OCI-LY3 (cell line): ENCODE measurements at regions not wholly inside any gene's neighbourhood (a gene's known extent, or its start where the extent isn't known, plus 50 kb on each side); places are given as distances from the start of the nearest gene placed in this dataset.

ENCODE experiments used
- H2AFZ ChIP-seq: fragments of 200-600, 300-600 bp; shearing (Covaris generic); 2 replicates; pipeline ENCODE4 v1.6.0; 2014; ENCODE audit warnings: antibody characterized with exemption, low read depth, low read length
- H3K27ac ChIP-seq: fragments of 200-600, 300-600 bp; sonication (generic); 2 replicates; pipeline ENCODE4 v1.5.1; 2014; ENCODE audit warnings: mild to moderate bottlenecking, low read length, moderate library complexity, mixed read lengths
- H3K27me3 ChIP-seq: fragments of 200-600, 300-600 bp; sonication (generic); 2 replicates; pipeline ENCODE4 v1.6.1; 2014; ENCODE audit warnings: low read depth, low read length, mixed read lengths
- H3K36me3 ChIP-seq: fragments of 200-600, 300-600 bp; sonication (generic); replicated peaks from 2 replicates; pipeline ENCODE3; 2014; ENCODE audit warnings: low read depth, low read length, mixed read lengths
- H3K4me1 ChIP-seq: fragments of 300-600, 200-600 bp; sonication (generic); 2 replicates; pipeline ENCODE4 v1.6.1; 2014; ENCODE audit warnings: low read length, mixed read lengths
- H3K4me2 ChIP-seq: fragments of 200-600, 300-600 bp; sonication (generic); 2 replicates; pipeline ENCODE4 v1.6.1; 2014; ENCODE audit warnings: low read length, mixed read lengths
- H3K4me3 ChIP-seq: fragments of 300-600, 200-600 bp; sonication (generic); 2 replicates; pipeline ENCODE4 v1.5.1; 2014; ENCODE audit warnings: antibody characterized with exemption, mild to moderate bottlenecking, low read length, moderate library complexity
- H3K79me2 ChIP-seq: fragments of 300-600, 200-600 bp; shearing (Covaris generic); 2 replicates; pipeline ENCODE4 v1.6.1; 2014; ENCODE audit warnings: mild to moderate bottlenecking, low read length, mixed read lengths
- H3K9ac ChIP-seq: fragments of 300-600, 200-600 bp; shearing (Covaris generic); 2 replicates; pipeline ENCODE4 v1.6.0; 2014; ENCODE audit warnings: mild to moderate bottlenecking, low read length, moderate library complexity
- H3K9me3 ChIP-seq: fragments of 200-600, 300-600 bp; shearing (Covaris generic); 2 replicates; pipeline ENCODE4 v1.6.1; 2014; ENCODE audit warnings: low read length, mixed read lengths; ENCODE audit not compliant: insufficient read depth
- H4K20me1 ChIP-seq: fragments of 200-600, 300-600 bp; sonication (generic); 2 replicates; pipeline ENCODE4 v1.6.1; 2016; ENCODE audit warnings: low read length, mixed read lengths; ENCODE audit not compliant: insufficient read depth
- EZH2phosphoT487 ChIP-seq: fragments of 200-600 bp; shearing (Covaris generic); IDR thresholded peaks from 2 replicates; pipeline ENCODE4 v1.6.1; 2018; ENCODE audit warnings: antibody characterized with exemption, mixed run types, low read depth
- TF ChIP-seq, protein P1 (sequence below): fragments of 200-600, 300-600 bp; sonication (generic); IDR thresholded peaks from 2 replicates; pipeline ENCODE4 v1.5.1; 2014; ENCODE audit warnings: antibody characterized with exemption, low read length, low read depth

DNA sequence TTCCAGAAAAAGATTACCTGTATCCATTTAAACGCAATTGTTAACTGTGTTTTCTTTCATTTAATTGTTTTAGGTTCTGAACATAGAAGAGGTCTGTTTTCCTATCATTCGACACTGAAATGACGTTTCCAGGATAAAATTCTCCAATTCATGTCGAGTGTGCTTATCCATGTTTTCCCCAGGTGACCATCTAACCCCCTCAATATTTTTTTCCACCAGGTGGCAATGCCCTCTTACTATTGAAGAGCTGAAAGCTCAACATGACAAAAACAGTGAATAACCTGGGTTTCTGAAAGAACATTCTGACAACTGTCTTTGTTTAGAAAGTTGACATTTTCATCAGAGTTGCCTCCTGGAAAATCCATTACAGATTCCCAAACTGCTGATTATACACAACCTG is 948.7 kb downstream of the KCNJ2 start:
- no peak overlapping the region for H3K27ac ChIP-seq
- H3K27me3 ChIP-seq: peaks cover 14% of the 10 kb centered on the region
- TF ChIP-seq, protein P1, sequence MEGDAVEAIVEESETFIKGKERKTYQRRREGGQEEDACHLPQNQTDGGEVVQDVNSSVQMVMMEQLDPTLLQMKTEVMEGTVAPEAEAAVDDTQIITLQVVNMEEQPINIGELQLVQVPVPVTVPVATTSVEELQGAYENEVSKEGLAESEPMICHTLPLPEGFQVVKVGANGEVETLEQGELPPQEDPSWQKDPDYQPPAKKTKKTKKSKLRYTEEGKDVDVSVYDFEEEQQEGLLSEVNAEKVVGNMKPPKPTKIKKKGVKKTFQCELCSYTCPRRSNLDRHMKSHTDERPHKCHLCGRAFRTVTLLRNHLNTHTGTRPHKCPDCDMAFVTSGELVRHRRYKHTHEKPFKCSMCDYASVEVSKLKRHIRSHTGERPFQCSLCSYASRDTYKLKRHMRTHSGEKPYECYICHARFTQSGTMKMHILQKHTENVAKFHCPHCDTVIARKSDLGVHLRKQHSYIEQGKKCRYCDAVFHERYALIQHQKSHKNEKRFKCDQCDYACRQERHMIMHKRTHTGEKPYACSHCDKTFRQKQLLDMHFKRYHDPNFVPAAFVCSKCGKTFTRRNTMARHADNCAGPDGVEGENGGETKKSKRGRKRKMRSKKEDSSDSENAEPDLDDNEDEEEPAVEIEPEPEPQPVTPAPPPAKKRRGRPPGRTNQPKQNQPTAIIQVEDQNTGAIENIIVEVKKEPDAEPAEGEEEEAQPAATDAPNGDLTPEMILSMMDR: peak; percentile 36
- TF ChIP-seq EZH2phosphoT487: no peak
- H4K20me1 ChIP-seq: no peaks in the 10 kb centered on the region
- no peaks in the 10 kb centered on the region for H3K9me3 ChIP-seq
- H2AFZ ChIP-seq: no peak overlapping the region
- no peaks in the 10 kb centered on the region for H3K79me2 ChIP-seq
- H3K4me1 ChIP-seq: no peaks in the 10 kb centered on the region
- H3K4me3 ChIP-seq: no peak overlapping the region
- H3K36me3 ChIP-seq: no peaks in the 10 kb centered on the region
- H3K4me2 ChIP-seq: no peak overlapping the region
- no peak overlapping the region for H3K9ac ChIP-seq

DNA sequence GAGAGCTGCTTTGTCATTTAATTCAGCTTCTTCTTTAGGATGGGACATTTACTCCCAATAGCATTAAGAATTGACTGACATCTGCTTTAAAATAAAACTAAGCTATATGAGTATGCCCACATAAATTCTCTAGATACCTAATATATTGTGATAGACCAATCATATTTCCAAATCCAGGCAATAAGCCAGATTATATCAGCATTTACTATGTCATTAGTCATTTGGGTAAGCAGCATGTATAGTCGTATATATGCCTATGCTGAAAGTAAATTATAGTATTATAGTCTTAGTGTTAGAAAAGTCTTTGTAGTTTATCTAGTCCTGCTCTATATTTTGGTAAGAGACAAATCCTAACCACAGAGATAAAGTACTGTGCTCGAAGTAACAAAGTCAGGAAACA is 958.1 kb downstream of the KCNJ2 start:
- no peaks in the 10 kb centered on the region for H4K20me1 ChIP-seq
- H3K4me1 ChIP-seq: no peaks in the 10 kb centered on the region
- H3K27me3 ChIP-seq: no peaks in the 10 kb centered on the region
- H3K27ac ChIP-seq: no peak overlapping the region
- no peak overlapping the region for H2AFZ ChIP-seq
- TF ChIP-seq, protein P1: no peak
- no peak for TF ChIP-seq EZH2phosphoT487
- no peaks in the 10 kb centered on the region for H3K36me3 ChIP-seq
- no peaks in the 10 kb centered on the region for H3K79me2 ChIP-seq
- no peak overlapping the region for H3K4me2 ChIP-seq
- H3K9ac ChIP-seq: no peak overlapping the region
- no peaks in the 10 kb centered on the region for H3K9me3 ChIP-seq
- no peak overlapping the region for H3K4me3 ChIP-seq

DNA sequence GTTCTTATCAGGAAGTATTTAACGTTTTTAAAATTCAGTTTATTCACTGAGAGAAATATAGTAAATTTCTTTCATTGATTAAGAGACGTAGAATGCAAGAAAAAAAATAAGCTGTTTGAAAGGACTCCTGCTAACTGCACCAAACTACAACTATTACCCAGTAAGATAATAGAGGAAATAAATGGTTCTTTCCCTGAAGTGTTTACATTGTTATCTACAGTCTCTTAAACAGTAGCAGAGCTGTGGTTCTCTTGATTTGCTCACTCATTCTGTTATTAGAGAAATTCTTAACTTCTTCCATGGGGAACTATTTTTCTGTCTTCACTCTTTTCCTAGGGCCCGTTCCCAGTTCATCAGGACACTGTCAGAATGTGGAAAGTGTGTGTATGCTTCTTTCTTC is 973.0 kb downstream of the KCNJ2 start:
- no peaks in the 10 kb centered on the region for H3K36me3 ChIP-seq
- no peak overlapping the region for H3K27ac ChIP-seq
- H3K27me3 ChIP-seq: no peaks in the 10 kb centered on the region
- no peak overlapping the region for H3K4me2 ChIP-seq
- TF ChIP-seq, protein P1: no peak
- TF ChIP-seq EZH2phosphoT487: no peak
- no peak overlapping the region for H2AFZ ChIP-seq
- H4K20me1 ChIP-seq: no peaks in the 10 kb centered on the region
- no peaks in the 10 kb centered on the region for H3K4me1 ChIP-seq
- no peaks in the 10 kb centered on the region for H3K79me2 ChIP-seq
- no peak overlapping the region for H3K4me3 ChIP-seq
- no peaks in the 10 kb centered on the region for H3K9me3 ChIP-seq
- H3K9ac ChIP-seq: no peak overlapping the region

DNA sequence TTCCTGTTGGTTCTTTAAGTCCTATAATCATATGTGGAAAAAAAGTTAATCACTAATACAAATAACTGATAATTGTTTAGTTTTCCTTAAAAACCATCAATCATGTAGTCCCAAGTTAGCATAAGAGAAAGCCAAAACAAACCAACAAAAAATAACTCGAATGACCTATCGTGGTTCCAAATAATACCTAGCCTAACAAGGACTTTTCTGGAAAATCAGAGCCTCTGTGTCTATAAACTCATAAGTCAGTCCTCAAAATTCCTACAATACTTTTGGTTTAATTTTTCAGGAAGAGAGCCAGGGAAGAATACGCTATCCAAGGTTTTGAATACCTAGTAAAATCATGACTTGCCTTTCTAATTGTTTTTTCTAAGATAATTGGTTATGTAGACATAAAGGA is 975.3 kb upstream of the SOX9 start:
- Histone ChIP-seq H3K27ac (no peak overlapping the region), H3K4me2 (no peak overlapping the region), H3K4me3 (no peak overlapping the region), H3K79me2 (no peaks in the 10 kb centered on the region), H3K9ac (no peak overlapping the region), H4K20me1 (no peaks in the 10 kb centered on the region), H3K4me1 (no peaks in the 10 kb centered on the region), H3K36me3 (no peaks in the 10 kb centered on the region), H2AFZ (no peak overlapping the region), H3K27me3 (no peaks in the 10 kb centered on the region), H3K9me3 (no peaks in the 10 kb centered on the region)
- TF ChIP-seq, protein P1: no peak
- no peak for TF ChIP-seq EZH2phosphoT487
